ENCODE measurements at regions not wholly inside any gene's neighbourhood (a gene's known extent, or its start where the extent isn't known, plus 50 kb on each side); places are given as distances from the start of the nearest gene placed in this dataset.

- DNase-seq: no peak
Measured at GRCh38 chr4:164441109-164441508, 312.8 kb upstream of the SMIM31 start.

GRCh38 chr4:164442180-164442579 is 311.8 kb upstream of the SMIM31 start:
- no peak for DNase-seq

- DNase-seq: no peak
Measured at GRCh38 chr4:164446516-164446915, 307.4 kb upstream of the SMIM31 start.

- no peak for DNase-seq
Measured at GRCh38 chr4:164461901-164462300, 292.0 kb upstream of the SMIM31 start.

GRCh38 chr4:164462471-164462870 is 291.5 kb upstream of the SMIM31 start:
- DNase-seq: no peak

- no peak for DNase-seq
Measured at GRCh38 chr4:164464313-164464712, 289.6 kb upstream of the SMIM31 start.

- no peak for DNase-seq
Measured at GRCh38 chr4:164467493-164467892, 286.4 kb upstream of the SMIM31 start.

- DNase-seq: no peak
Measured at GRCh38 chr4:164481306-164482091, 272.4 kb upstream of the SMIM31 start.

GRCh38 chr4:164482092-164482404 is 271.9 kb upstream of the SMIM31 start:
- DNase-seq: no peak

GRCh38 chr4:164482758-164483157 is 271.2 kb upstream of the SMIM31 start:
- DNase-seq: no peak

GRCh38 chr4:164483711-164484110 is 270.2 kb upstream of the SMIM31 start:
- DNase-seq: no peak

- DNase-seq: no peak
Measured at GRCh38 chr4:164484551-164484950, 269.4 kb upstream of the SMIM31 start.

- no peak for DNase-seq
Measured at GRCh38 chr4:164485136-164485535, 268.8 kb upstream of the SMIM31 start.

GRCh38 chr4:164488114-164488513 is 265.8 kb upstream of the SMIM31 start:
- DNase-seq: no peak

GRCh38 chr4:164501074-164501473 is 252.9 kb upstream of the SMIM31 start:
- no peak for DNase-seq

GRCh38 chr4:164503874-164504273 is 250.1 kb upstream of the SMIM31 start:
- no peak for DNase-seq

GRCh38 chr4:164508097-164508496 is 245.8 kb upstream of the SMIM31 start:
- DNase-seq: no peak

GRCh38 chr4:164508771-164509170 is 245.2 kb upstream of the SMIM31 start:
- no peak for DNase-seq

GRCh38 chr4:164509951-164510350 is 244.0 kb upstream of the SMIM31 start:
- DNase-seq: no peak

GRCh38 chr4:164512124-164512523 is 241.8 kb upstream of the SMIM31 start:
- DNase-seq: no peak

GRCh38 chr4:164514765-164515164 is 239.2 kb upstream of the SMIM31 start:
- no peak for DNase-seq

GRCh38 chr4:164524789-164525188 is 229.1 kb upstream of the SMIM31 start:
- DNase-seq: no peak

- no peak for DNase-seq
Measured at GRCh38 chr4:164526933-164527583, 226.9 kb upstream of the SMIM31 start.

- DNase-seq: no peak
Measured at GRCh38 chr4:164529058-164529457, 224.9 kb upstream of the SMIM31 start.

GRCh38 chr4:164529486-164529885 is 224.4 kb upstream of the SMIM31 start:
- DNase-seq: no peak

Measured in NCI-H510A (cell line).